Fibroblast of mammary gland (primary cell): ENCODE measurements at regions not wholly inside any gene's neighbourhood (a gene's known extent, or its start where the extent isn't known, plus 50 kb on each side); places are given as distances from the start of the nearest gene placed in this dataset.

Experiments used
- DNase-seq: peaks from one replicate; pipeline ENCODE4 v3.0.0-alpha.2; 2010; ENCODE audit warnings: low read depth
- H3K4me3 ChIP-seq: 2 replicates; pipeline ENCODE4 v1.5.1; 2011; ENCODE audit warnings: low read depth, mild to moderate bottlenecking, low read length, moderate library complexity; ENCODE audit not compliant: control insufficient read depth
- CTCF ChIP-seq: conservative IDR thresholded peaks from 2 replicates; pipeline ENCODE4 v1.5.1; 2011; ENCODE audit warnings: low read depth, low read length, inconsistent platforms; ENCODE audit not compliant: control insufficient read depth, insufficient read depth

- DNase-seq: no peak
- no peak overlapping the region for H3K4me3 ChIP-seq
- no peak for TF ChIP-seq CTCF
Observed at GRCh38 chr5:171509467-171509866, 90.0 kb downstream of the FGF18 start.

GRCh38 chr5:171512397-171512796, 93.0 kb downstream of the FGF18 start:
- no peak for DNase-seq
- TF ChIP-seq CTCF: no peak
- H3K4me3 ChIP-seq: no peak overlapping the region

GRCh38 chr5:171513591-171513990, 94.1 kb downstream of the FGF18 start:
- H3K4me3 ChIP-seq: no peak overlapping the region
- no peak for TF ChIP-seq CTCF
- DNase-seq: peak; percentile 57

GRCh38 chr5:171518916-171519315, 99.5 kb downstream of the FGF18 start:
- no peak overlapping the region for H3K4me3 ChIP-seq
- no peak for TF ChIP-seq CTCF

GRCh38 chr5:171520300-171521174, 101.1 kb downstream of the FGF18 start:
- TF ChIP-seq CTCF: no peak
- peak; percentile 50 for DNase-seq
- no peak overlapping the region for H3K4me3 ChIP-seq

More at GRCh38 chr5:171518916-171519315, 99.5 kb downstream of the FGF18 start:
- no peak for DNase-seq

- H3K4me3 ChIP-seq: no peak overlapping the region
- DNase-seq: peak; percentile 94
- peak; percentile 34 for TF ChIP-seq CTCF
Observed at GRCh38 chr5:171521219-171521633, 101.8 kb downstream of the FGF18 start.
